Spleen (tissue), 11 donors: ENCODE measurements at regions not wholly inside any gene's neighbourhood (a gene's known extent, or its start where the extent isn't known, plus 50 kb on each side); places are given as distances from the start of the nearest gene placed in this dataset.

Experiments
- DNase-seq: peaks from one replicate; pipeline ENCODE4 v3.0.0-alpha.2; 2020
- H3K27ac ChIP-seq, 8 donors: fragments of 200-600 bp; sonication (generic) in 7 of 8; 1 replicate in 4 of 8; 2 replicates in 4 of 8; pipeline versions ENCODE4 v1.5.0 to v1.8.0; 2016 to 2021; ENCODE audit warnings: inconsistent platforms in 4 of 8, mild to moderate bottlenecking in 4 of 8, moderate library complexity in 1 of 8
- H3K27me3 ChIP-seq, 7 donors: fragments of 200-600 bp; sonication (generic) in 6 of 7; replicated peaks in 1 of 7; 1 replicate in 4 of 7; 2 replicates in 3 of 7; pipeline versions ENCODE4 v1.5.0 to v1.8.0; 2016 to 2021; ENCODE audit warnings: inconsistent platforms in 3 of 7, mild to moderate bottlenecking in 1 of 7
- H3K36me3 ChIP-seq, 6 donors: fragments of 200-600 bp; sonication (generic) in 5 of 6; 1 replicate in 4 of 6; 2 replicates in 2 of 6; pipeline versions ENCODE4 v1.5.0 to v1.8.0; 2016 to 2021; ENCODE audit warnings: inconsistent platforms in 2 of 6
- H3K4me1 ChIP-seq, 6 donors: fragments of 200-600 bp; sonication (generic) in 5 of 6; 1 replicate in 3 of 6; 2 replicates in 3 of 6; pipeline versions ENCODE4 v1.5.0 to v1.8.0; 2016 to 2021; ENCODE audit warnings: inconsistent platforms in 3 of 6
- H3K4me3 ChIP-seq, 8 donors: fragments of 200-600 bp; sonication (generic) in 7 of 8; 1 replicate in 4 of 8; 2 replicates in 4 of 8; pipeline versions ENCODE4 v1.5.0 to v1.8.0; 2016 to 2021; ENCODE audit warnings: inconsistent platforms in 4 of 8, mild to moderate bottlenecking in 4 of 8, moderate library complexity in 2 of 8
- H3K9me3 ChIP-seq, 8 donors: fragments of 200-600 bp; sonication (generic) in 7 of 8; 1 replicate in 4 of 8; 2 replicates in 4 of 8; pipeline versions ENCODE4 v1.5.0 to v1.8.0; 2016 to 2021; ENCODE audit warnings: inconsistent platforms in 4 of 8
- CTCF ChIP-seq, 11 experiments: fragments of 200-600 bp in 7 of 11; fragments of 450-650 bp in 4 of 11; sonication (generic) in 4 of 11; IDR thresholded peaks in 8 of 11; conservative IDR thresholded peaks in 3 of 11; 1 replicate in 7 of 11; 2 replicates in 4 of 11; pipeline versions ENCODE4 v1.4.0 to v1.8.0; 2016 to 2021; ENCODE audit warnings: antibody characterized with exemption in 11 of 11, inconsistent platforms in 4 of 11, mild to moderate bottlenecking in 1 of 11
- POLR2A ChIP-seq, 3 donors: fragments of 450-650 bp; IDR thresholded peaks; one replicate each; pipeline ENCODE4 v1.5.1; 2017; ENCODE audit warnings: antibody characterized with exemption in 3 of 3, mild to moderate bottlenecking in 1 of 3
- POLR2AphosphoS5 ChIP-seq, 3 donors: sonication (generic); formaldehyde crosslinking; IDR thresholded peaks; one replicate each; pipeline ENCODE4 v1.5.1; 2017; ENCODE audit warnings: antibody characterized with exemption in 3 of 3
- WGBS, 5 donors: extraction: QIAGEN DNeasy Blood & Tissue Kit in 3 of 5; methylation state at CpG; one replicate each; pipeline versions ENCODE4 v1.1.5 to v1.1.7; 2013 to 2018; 5-methylcytosine and 5-hydroxymethylcytosine counted together
- intact Hi-C: fragments of 100-400 bp; cut with DNase I; formaldehyde crosslinking; loops from one replicate; pipeline ENCODE4 v1.15.0; 2023; ENCODE audit warnings: low total_unique reads
- donor health status: healthy with polysubstance abuse.
- donor health status: DM: no; HTN: no; CAD: no; lungs with moderate emphysema.
- donor health status: DM: no; HTN: no; CAD: no.
- donor health status: Bipolar disorder and iron deficiency.
- donor health status: healthy.
- donor health status: DM: no; HTN: no; CAD: no.
- donor health status: DM: yes; HTN: yes; CAD: no.

GRCh38 chr18:73735836-73736235, 411.8 kb downstream of the FBXO15 start:
- no peaks in the 10 kb centered on the region for H3K36me3 ChIP-seq
- WGBS, 5 donors = 70 to 83% (median 79%) methylated on average over 6 of the region's 6 CpGs
- H3K9me3 ChIP-seq = peaks cover 0 to 5% (median 0%) of the 10 kb centered on the region in 8 donors
- no peak overlapping the region for H3K27ac ChIP-seq
- no peak overlapping the region for H3K4me3 ChIP-seq
- TF ChIP-seq POLR2AphosphoS5 (IDR thresholded peaks at IDR 0.05) = no peak
- no peak for TF ChIP-seq POLR2A (IDR thresholded peaks at IDR 0.05)
- TF ChIP-seq CTCF (IDR thresholded peaks at IDR 0.05 in 8 of 11, conservative IDR thresholded peaks at IDR 0.05 in 3 of 11) = no peak
- DNase-seq = no peak
- H3K4me1 ChIP-seq = no peaks in the 10 kb centered on the region
- no peaks in the 10 kb centered on the region for H3K27me3 ChIP-seq
- intact Hi-C loops = loop anchor here (5.0 kb wide), 1 partner anchor 51 kb away; no protein-coding TSS in a partner anchor

- no peaks in the 10 kb centered on the region for H3K27me3 ChIP-seq
- H3K27ac ChIP-seq = no peak overlapping the region
- no peak overlapping the region for H3K4me3 ChIP-seq
- no peaks in the 10 kb centered on the region for H3K36me3 ChIP-seq
- H3K9me3 ChIP-seq = peaks cover 0 to 14% (median 3%) of the 10 kb centered on the region in 8 donors
- intact Hi-C loops = no loop called here
- no peaks in the 10 kb centered on the region for H3K4me1 ChIP-seq
- WGBS, 5 donors = 89 to 94% (median 92%) methylated on average over 4 of the region's 4 CpGs
- no peak for DNase-seq
- TF ChIP-seq CTCF (IDR thresholded peaks at IDR 0.05 in 8 of 11, conservative IDR thresholded peaks at IDR 0.05 in 3 of 11) (no peak), POLR2A (IDR thresholded peaks at IDR 0.05) (no peak), POLR2AphosphoS5 (IDR thresholded peaks at IDR 0.05) (no peak)
Observed at GRCh38 chr18:73733806-73734314, 413.8 kb downstream of the FBXO15 start.

GRCh38 chr18:73733376-73733775, 414.3 kb downstream of the FBXO15 start:
- H3K27me3 ChIP-seq = no peaks in the 10 kb centered on the region
- TF ChIP-seq CTCF (IDR thresholded peaks at IDR 0.05 in 8 of 11, conservative IDR thresholded peaks at IDR 0.05 in 3 of 11) (no peak), POLR2AphosphoS5 (IDR thresholded peaks at IDR 0.05) (no peak), POLR2A (IDR thresholded peaks at IDR 0.05) (no peak)
- 88 to 91% (median 90%) methylated on average over 4 of the region's 4 CpGs for WGBS, 5 donors
- H3K27ac ChIP-seq = no peak overlapping the region
- intact Hi-C loops = no loop called here
- no peaks in the 10 kb centered on the region for H3K36me3 ChIP-seq
- H3K4me1 ChIP-seq = no peaks in the 10 kb centered on the region
- no peak overlapping the region for H3K4me3 ChIP-seq
- no peak for DNase-seq
- H3K9me3 ChIP-seq = peaks cover 0 to 14% (median 3%) of the 10 kb centered on the region in 8 donors

- Histone ChIP-seq H3K36me3 (no peaks in the 10 kb centered on the region), H3K4me1 (no peaks in the 10 kb centered on the region), H3K4me3 (no peak overlapping the region), H3K27ac (no peak overlapping the region), H3K9me3 (peaks cover 0 to 14% (median 3%) of the 10 kb centered on the region in 8 donors), H3K27me3 (no peaks in the 10 kb centered on the region)
- no peak for DNase-seq
- intact Hi-C loops = no loop called here
- 50 to 82% (median 77%) methylated on average over 2 of the region's 2 CpGs for WGBS, 5 donors
- TF ChIP-seq CTCF (IDR thresholded peaks at IDR 0.05 in 8 of 11, conservative IDR thresholded peaks at IDR 0.05 in 3 of 11) = no peak
- no peak for TF ChIP-seq POLR2A (IDR thresholded peaks at IDR 0.05)
- no peak for TF ChIP-seq POLR2AphosphoS5 (IDR thresholded peaks at IDR 0.05)
Observed at GRCh38 chr18:73728657-73729056, 419.0 kb downstream of the FBXO15 start.
